HG02938 (cell line): ENCODE measurements at regions not wholly inside any gene's neighbourhood (a gene's known extent, or its start where the extent isn't known, plus 50 kb on each side); places are given as distances from the start of the nearest gene placed in this dataset.

ENCODE experiments used
- ATAC-seq: cut with Tn5 transposase; IDR thresholded peaks from one replicate; pipeline ENCODE4 v1.9.1; 2021; ENCODE audit warnings: mild to moderate bottlenecking, moderate library complexity; ENCODE audit not compliant: unreplicated experiment

- no peak for ATAC-seq
Measured at GRCh38 chr11:103530257-103530656, 421.0 kb downstream of the DYNC2H1 start.

GRCh38 chr11:103532133-103532788, 423.0 kb downstream of the DYNC2H1 start:
- ATAC-seq, result no peak

- ATAC-seq, result no peak
Measured at GRCh38 chr11:103534191-103534590, 425.0 kb downstream of the DYNC2H1 start.

- ATAC-seq, result no peak
Measured at GRCh38 chr11:103534959-103535358, 425.7 kb downstream of the DYNC2H1 start.

GRCh38 chr11:103536335-103536722, 427.1 kb downstream of the DYNC2H1 start:
- no peak for ATAC-seq

- no peak for ATAC-seq
Measured at GRCh38 chr11:103537904-103538502, 428.8 kb downstream of the DYNC2H1 start.

GRCh38 chr11:103539166-103539565, 429.9 kb downstream of the DYNC2H1 start:
- ATAC-seq, result no peak

- no peak for ATAC-seq
Measured at GRCh38 chr11:103541186-103541795, 432.1 kb downstream of the DYNC2H1 start.

GRCh38 chr11:103542851-103543250, 433.6 kb downstream of the DYNC2H1 start:
- ATAC-seq, result no peak

- ATAC-seq, result no peak
Measured at GRCh38 chr11:103543456-103543855, 434.2 kb downstream of the DYNC2H1 start.

GRCh38 chr11:103544874-103545273, 435.6 kb downstream of the DYNC2H1 start:
- ATAC-seq, result no peak

- ATAC-seq, result no peak
Measured at GRCh38 chr11:103545551-103545950, 436.3 kb downstream of the DYNC2H1 start.

GRCh38 chr11:103546236-103546635, 437.0 kb downstream of the DYNC2H1 start:
- ATAC-seq, result no peak

GRCh38 chr11:103547024-103547423, 437.8 kb downstream of the DYNC2H1 start:
- no peak for ATAC-seq

GRCh38 chr11:103547691-103548090, 438.5 kb downstream of the DYNC2H1 start:
- ATAC-seq, result no peak

GRCh38 chr11:103548838-103549237, 439.6 kb downstream of the DYNC2H1 start:
- ATAC-seq, result no peak

GRCh38 chr11:103550811-103551210, 441.6 kb downstream of the DYNC2H1 start:
- no peak for ATAC-seq

- no peak for ATAC-seq
Measured at GRCh38 chr11:103552086-103552485, 442.9 kb downstream of the DYNC2H1 start.

GRCh38 chr11:103556171-103556570, 446.9 kb downstream of the DYNC2H1 start:
- ATAC-seq, result no peak

GRCh38 chr11:103566116-103566515, 456.9 kb downstream of the DYNC2H1 start:
- no peak for ATAC-seq

GRCh38 chr11:103581760-103582159, 454.7 kb upstream of the DDI1 start:
- ATAC-seq, result no peak

GRCh38 chr11:103582351-103582909, 454.0 kb upstream of the DDI1 start:
- ATAC-seq, result no peak
